ENCODE measurements at regions not wholly inside any gene's neighbourhood (a gene's known extent, or its start where the extent isn't known, plus 50 kb on each side); places are given as distances from the start of the nearest gene placed in this dataset.

- no peak for TF ChIP-seq CTCF (conservative IDR thresholded peaks at IDR 0.05)
- TF ChIP-seq ZFX (IDR thresholded peaks at IDR 0.05), result no peak
Measured at GRCh38 chr20:23293689-23294088, 56.9 kb upstream of the NXT1 start.
